Activated T-helper 1 cell treated with anti-CD3 and anti-CD28 coated beads, Interleukin-12 subunit alpha, Interleukin-12 subunit beta, Interleukin-2, Interleukin-4 antibody, amounts not matched to agents 30 ng/mL and 10 ng/mL and 1 ng/mL, durations not matched to agents 14 hours and 24 hours and 36 hours (primary cell): ENCODE measurements at regions not wholly inside any gene's neighbourhood (a gene's known extent, or its start where the extent isn't known, plus 50 kb on each side); places are given as distances from the start of the nearest gene placed in this dataset.
"Not testable (repeated sequence)": the region's sequence is repeated elsewhere in the genome, so short reads cannot be mapped to it uniquely, and the experiment has no call there.

Source experiments
- DNase-seq: peaks from one replicate; pipeline ENCODE4 v3.0.0; 2021; ENCODE audit warnings: low spot score
- H3K27ac Mint-ChIP-seq: one replicate; pipeline ENCODE4 v1.8.0; 2021; ENCODE audit warnings: mild to moderate bottlenecking, mixed read lengths
- H3K27me3 Mint-ChIP-seq: one replicate; pipeline ENCODE4 v1.8.0; 2022; ENCODE audit warnings: mild to moderate bottlenecking, moderate library complexity, mixed read lengths; ENCODE audit not compliant: insufficient read depth
- H3K36me3 Mint-ChIP-seq: one replicate; pipeline ENCODE4 v1.8.0; 2021; ENCODE audit warnings: low read depth, mixed read lengths
- H3K4me1 Mint-ChIP-seq: one replicate; pipeline ENCODE4 v1.8.0; 2021; ENCODE audit warnings: low read depth, mixed read lengths
- H3K4me3 Mint-ChIP-seq: one replicate; pipeline ENCODE4 v1.8.0; 2021; ENCODE audit warnings: mild to moderate bottlenecking, moderate library complexity, mixed read lengths
- H3K9me3 Mint-ChIP-seq: one replicate; pipeline ENCODE4 v1.8.0; 2021; ENCODE audit warnings: mixed read lengths
- intact Hi-C: fragments of 100-400 bp; cut with micrococcal nuclease; formaldehyde crosslinking; loops from one replicate; pipeline ENCODE4 v1.15.1; 2024

GRCh38 chr17:15869868-15870267 lies 75.1 kb upstream of the ADORA2B start:
- intact Hi-C loops, DNase-seq, H3K27me3 Mint-ChIP-seq, H3K9me3 Mint-ChIP-seq, H3K4me1 Mint-ChIP-seq, H3K4me3 Mint-ChIP-seq, H3K36me3 Mint-ChIP-seq, H3K27ac Mint-ChIP-seq: not testable (repeated sequence)

GRCh38 chr17:15872677-15873076 lies 72.3 kb upstream of the ADORA2B start:
- DNase-seq, H3K4me3 Mint-ChIP-seq, H3K4me1 Mint-ChIP-seq, H3K36me3 Mint-ChIP-seq, intact Hi-C loops, H3K27ac Mint-ChIP-seq, H3K9me3 Mint-ChIP-seq: not testable (repeated sequence)
- H3K27me3 Mint-ChIP-seq = peaks cover 13% of the 10 kb centered on the region

GRCh38 chr17:15877882-15878500 lies 66.9 kb upstream of the ADORA2B start:
- H3K9me3 Mint-ChIP-seq, H3K27ac Mint-ChIP-seq, H3K4me3 Mint-ChIP-seq, H3K36me3 Mint-ChIP-seq, intact Hi-C loops, DNase-seq, H3K4me1 Mint-ChIP-seq: not testable (repeated sequence)
- H3K27me3 Mint-ChIP-seq = peaks cover 11% of the 10 kb centered on the region

- Mint-ChIP-seq H3K9me3 (no peaks in the 10 kb centered on the region), H3K27ac (no peak overlapping the region), H3K36me3 (no peaks in the 10 kb centered on the region), H3K4me3 (no peak overlapping the region), H3K4me1 (peaks cover 18% of the 10 kb centered on the region), H3K27me3 (peaks cover 7% of the 10 kb centered on the region)
- intact Hi-C loops = no loop called here
- no peak for DNase-seq
These were observed 62.7 kb upstream of the ADORA2B start for GRCh38 chr17:15882058-15882720.

GRCh38 chr17:15882777-15883176 lies 62.2 kb upstream of the ADORA2B start:
- H3K4me3 Mint-ChIP-seq = no peak overlapping the region
- H3K4me1 Mint-ChIP-seq = peaks cover 18% of the 10 kb centered on the region
- DNase-seq = no peak
- intact Hi-C loops = no loop called here
- H3K36me3 Mint-ChIP-seq = no peaks in the 10 kb centered on the region
- H3K27ac Mint-ChIP-seq = no peak overlapping the region
- H3K9me3 Mint-ChIP-seq = no peaks in the 10 kb centered on the region
- peaks cover 7% of the 10 kb centered on the region for H3K27me3 Mint-ChIP-seq

- H3K36me3 Mint-ChIP-seq = no peaks in the 10 kb centered on the region
- peaks cover 3% of the 10 kb centered on the region for H3K27me3 Mint-ChIP-seq
- no peaks in the 10 kb centered on the region for H3K9me3 Mint-ChIP-seq
- no peak for DNase-seq
- H3K4me3 Mint-ChIP-seq = no peak overlapping the region
- H3K27ac Mint-ChIP-seq = no peak overlapping the region
- intact Hi-C loops = no loop called here
- peaks cover 18% of the 10 kb centered on the region for H3K4me1 Mint-ChIP-seq
These were observed 61.3 kb upstream of the ADORA2B start for GRCh38 chr17:15883617-15884111.

- no peaks in the 10 kb centered on the region for H3K9me3 Mint-ChIP-seq
- H3K27me3 Mint-ChIP-seq = peaks cover 3% of the 10 kb centered on the region
- no peak overlapping the region for H3K27ac Mint-ChIP-seq
- H3K4me3 Mint-ChIP-seq = no peak overlapping the region
- peaks cover 18% of the 10 kb centered on the region for H3K4me1 Mint-ChIP-seq
- no peaks in the 10 kb centered on the region for H3K36me3 Mint-ChIP-seq
- intact Hi-C loops = loop anchor here (5.0 kb wide), 1 partner anchor 68 kb away; no protein-coding TSS in a partner anchor
- DNase-seq = no peak
These were observed 60.2 kb upstream of the ADORA2B start for GRCh38 chr17:15884731-15885130.

GRCh38 chr17:15885770-15886169 lies 59.2 kb upstream of the ADORA2B start:
- no peak for DNase-seq
- H3K27me3 Mint-ChIP-seq = peaks cover 3% of the 10 kb centered on the region
- no peak overlapping the region for H3K27ac Mint-ChIP-seq
- H3K36me3 Mint-ChIP-seq = no peaks in the 10 kb centered on the region
- H3K9me3 Mint-ChIP-seq = no peaks in the 10 kb centered on the region
- intact Hi-C loops = loop anchor here (5.0 kb wide), 1 partner anchor 67 kb away; no protein-coding TSS in a partner anchor
- peaks cover 18% of the 10 kb centered on the region for H3K4me1 Mint-ChIP-seq
- no peak overlapping the region for H3K4me3 Mint-ChIP-seq

GRCh38 chr17:15886221-15886620 lies 58.7 kb upstream of the ADORA2B start:
- Mint-ChIP-seq H3K9me3 (no peaks in the 10 kb centered on the region), H3K36me3 (no peaks in the 10 kb centered on the region), H3K27ac (no peak overlapping the region), H3K27me3 (peaks cover 3% of the 10 kb centered on the region), H3K4me3 (no peak overlapping the region), H3K4me1 (peaks cover 18% of the 10 kb centered on the region)
- intact Hi-C loops = loop anchor here (5.0 kb wide), 1 partner anchor 66 kb away; no protein-coding TSS in a partner anchor
- no peak for DNase-seq

GRCh38 chr17:15886804-15887203 lies 58.1 kb upstream of the ADORA2B start:
- intact Hi-C loops = loop anchor here (5.0 kb wide), 1 partner anchor 65 kb away; no protein-coding TSS in a partner anchor
- no peaks in the 10 kb centered on the region for H3K9me3 Mint-ChIP-seq
- no peak for DNase-seq
- H3K27me3 Mint-ChIP-seq = peaks cover 5% of the 10 kb centered on the region
- no peak overlapping the region for H3K4me3 Mint-ChIP-seq
- H3K27ac Mint-ChIP-seq = no peak overlapping the region
- H3K4me1 Mint-ChIP-seq = peaks cover 18% of the 10 kb centered on the region
- no peaks in the 10 kb centered on the region for H3K36me3 Mint-ChIP-seq

- H3K36me3 Mint-ChIP-seq = no peaks in the 10 kb centered on the region
- H3K9me3 Mint-ChIP-seq = no peaks in the 10 kb centered on the region
- H3K27ac Mint-ChIP-seq = no peak overlapping the region
- no peak overlapping the region for H3K4me3 Mint-ChIP-seq
- intact Hi-C loops = loop anchor here (5.0 kb wide), 1 partner anchor 64 kb away; no protein-coding TSS in a partner anchor
- DNase-seq = no peak
- H3K4me1 Mint-ChIP-seq = peaks cover 18% of the 10 kb centered on the region
- peaks cover 2% of the 10 kb centered on the region for H3K27me3 Mint-ChIP-seq
These were observed 56.5 kb upstream of the ADORA2B start for GRCh38 chr17:15888436-15888835.

- DNase-seq = no peak
- no peaks in the 10 kb centered on the region for H3K36me3 Mint-ChIP-seq
- H3K4me1 Mint-ChIP-seq = peaks cover 18% of the 10 kb centered on the region
- H3K27ac Mint-ChIP-seq = no peak overlapping the region
- intact Hi-C loops = no loop called here
- H3K4me3 Mint-ChIP-seq = no peak overlapping the region
- no peaks in the 10 kb centered on the region for H3K9me3 Mint-ChIP-seq
- H3K27me3 Mint-ChIP-seq = peaks cover 12% of the 10 kb centered on the region
These were observed 54.5 kb upstream of the ADORA2B start for GRCh38 chr17:15890279-15890892.

GRCh38 chr17:15891318-15891717 lies 53.6 kb upstream of the ADORA2B start:
- no peaks in the 10 kb centered on the region for H3K36me3 Mint-ChIP-seq

More at GRCh38 chr17:15891318-15891717, 53.6 kb upstream of the ADORA2B start:
- H3K27ac Mint-ChIP-seq = no peak overlapping the region
- no peak for DNase-seq
- no peak overlapping the region for H3K4me3 Mint-ChIP-seq
- no peaks in the 10 kb centered on the region for H3K9me3 Mint-ChIP-seq
- peaks cover 18% of the 10 kb centered on the region for H3K27me3 Mint-ChIP-seq
- peaks cover 9% of the 10 kb centered on the region for H3K4me1 Mint-ChIP-seq
- intact Hi-C loops = no loop called here
